Stimulated activated CD4-positive, alpha-beta T cell treated with anti-CD3 and anti-CD28 coated beads, Interleukin-1b, Interleukin-23, amount 100 ng/mL, for 1 hour (primary cell): ENCODE measurements at regions not wholly inside any gene's neighbourhood (a gene's known extent, or its start where the extent isn't known, plus 50 kb on each side); places are given as distances from the start of the nearest gene placed in this dataset.
"Not testable (repeated sequence)": the region's sequence is repeated elsewhere in the genome, so short reads cannot be mapped to it uniquely, and the experiment has no call there.

Source experiments
- DNase-seq, 2 donors: peaks; one replicate each; pipeline ENCODE4 v3.0.0-alpha.2; 2020; ENCODE audit warnings: low read depth in 2 of 2

DNA sequence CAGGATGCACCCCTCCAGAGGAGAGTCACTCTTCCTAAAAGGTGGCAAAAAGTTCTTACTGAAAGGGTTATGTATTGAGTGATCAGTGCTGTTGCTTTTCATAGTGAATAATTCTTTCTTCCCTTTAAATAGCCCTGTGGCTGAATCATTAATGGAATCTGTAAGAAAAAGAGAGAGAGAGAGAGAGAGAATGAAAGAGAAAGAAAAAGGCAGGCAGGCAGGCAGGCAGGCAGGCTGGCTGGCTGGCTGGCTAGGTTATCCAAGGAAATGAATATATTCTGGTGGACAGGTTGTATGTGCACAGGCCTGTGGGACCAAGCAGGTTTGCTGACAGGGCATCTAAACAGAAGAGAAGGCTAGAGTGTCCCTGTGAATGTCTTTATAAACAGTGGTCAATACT lies 100.5 kb downstream of the DLEU7 start:
- DNase-seq = no peak

DNA sequence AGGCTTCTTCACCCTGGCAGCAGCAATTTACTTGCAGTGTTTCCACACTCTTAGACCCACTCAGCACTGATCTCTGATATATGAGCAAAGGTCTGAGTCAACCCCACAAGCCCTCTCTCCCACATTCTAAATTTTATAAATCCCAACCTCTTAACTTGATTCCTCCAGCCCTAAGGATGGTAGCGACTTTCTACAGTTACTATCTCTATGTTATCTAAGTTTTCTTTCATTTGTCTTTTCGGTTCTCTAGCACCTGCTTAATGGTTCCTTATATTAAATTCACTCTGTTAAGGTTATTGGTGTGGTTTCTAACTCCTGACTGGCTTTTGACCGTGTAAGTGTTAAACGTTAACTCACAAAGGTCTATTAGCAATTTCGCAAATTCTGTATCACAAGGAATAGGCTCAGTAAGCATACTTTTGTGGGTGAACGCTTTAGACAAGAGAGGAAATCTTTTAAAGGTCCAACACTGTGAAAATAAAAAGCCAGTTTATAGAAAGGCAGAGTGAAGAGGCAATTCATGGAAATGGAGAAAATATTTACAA lies 99.3 kb downstream of the DLEU7 start:
- no peak for DNase-seq

DNA sequence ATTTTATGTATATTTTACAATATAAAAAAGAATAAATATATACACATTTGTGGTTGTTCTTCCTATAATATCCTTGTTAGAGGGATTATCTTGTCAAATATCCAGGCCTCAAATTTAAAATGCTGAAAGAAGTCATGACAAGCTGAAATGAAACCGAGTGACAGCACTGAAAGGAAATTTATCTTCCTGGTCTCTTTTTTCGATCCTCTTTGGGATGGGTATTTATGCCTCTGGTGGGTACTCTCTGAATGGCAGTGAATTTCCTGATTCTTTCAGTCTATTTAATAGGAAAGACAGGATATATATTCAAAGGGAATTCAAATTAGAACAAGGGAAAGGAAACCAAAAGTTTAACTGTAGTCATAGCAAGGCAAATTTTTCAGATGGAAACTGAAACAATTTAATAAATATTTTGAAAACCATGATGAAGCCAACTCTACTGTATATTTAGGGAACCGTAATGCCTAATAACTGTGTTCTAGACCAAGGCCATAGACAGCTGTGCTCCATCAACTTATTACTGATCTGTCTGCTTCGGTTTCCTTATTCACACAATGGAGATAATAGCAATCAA lies 97.9 kb downstream of the DLEU7 start:
- no peak for DNase-seq

DNA sequence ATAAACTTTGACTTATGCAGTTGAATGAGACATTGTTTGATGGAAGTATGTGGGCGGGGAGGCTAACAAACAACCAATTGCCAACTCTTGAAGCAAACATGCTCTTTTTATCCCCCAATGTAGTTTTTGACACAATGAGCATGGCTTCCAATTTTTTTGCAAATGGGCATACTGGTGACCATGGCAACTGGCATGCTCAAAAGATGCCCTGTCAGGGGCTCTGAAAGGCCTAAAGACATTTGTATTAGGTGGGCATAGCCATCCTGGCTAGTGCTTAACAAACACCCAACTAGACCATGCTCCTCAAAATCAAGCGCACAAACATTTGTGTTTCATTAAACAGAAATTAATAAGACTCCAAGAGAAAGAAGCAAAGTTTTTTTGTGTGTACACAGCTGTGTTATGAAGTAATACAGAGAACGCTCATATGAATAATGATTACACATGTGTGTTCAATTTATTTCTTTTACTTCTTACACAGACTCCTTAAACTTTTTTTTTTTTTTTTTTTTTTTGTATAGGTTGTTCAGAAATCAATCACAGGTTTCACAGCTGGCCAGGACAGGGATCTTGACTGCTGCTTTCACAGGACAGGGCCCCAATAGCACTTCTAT lies 95.6 kb downstream of the DLEU7 start:
- DNase-seq = no peak

DNA sequence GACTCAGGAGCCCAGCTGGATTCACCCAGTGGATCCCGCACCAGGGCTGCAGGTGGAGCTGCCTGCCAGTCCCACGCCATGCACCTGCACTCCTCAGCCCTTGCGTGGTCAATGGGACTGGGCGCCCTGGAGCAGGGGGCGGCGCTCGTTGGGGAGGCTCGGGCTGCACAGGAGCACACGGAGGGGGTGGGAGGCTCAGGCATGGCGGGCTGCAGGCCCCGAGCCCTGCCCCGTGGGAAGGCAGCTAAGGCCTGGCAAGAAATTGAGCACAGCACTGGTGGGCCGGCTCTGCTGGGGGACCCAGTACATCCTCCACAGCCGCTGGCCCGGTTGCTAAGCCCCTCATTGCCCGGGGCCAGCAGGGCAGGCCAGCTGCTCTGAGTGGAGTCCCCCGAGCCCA lies 90.3 kb downstream of the DLEU7 start:
- DNase-seq = not testable (repeated sequence)

DNA sequence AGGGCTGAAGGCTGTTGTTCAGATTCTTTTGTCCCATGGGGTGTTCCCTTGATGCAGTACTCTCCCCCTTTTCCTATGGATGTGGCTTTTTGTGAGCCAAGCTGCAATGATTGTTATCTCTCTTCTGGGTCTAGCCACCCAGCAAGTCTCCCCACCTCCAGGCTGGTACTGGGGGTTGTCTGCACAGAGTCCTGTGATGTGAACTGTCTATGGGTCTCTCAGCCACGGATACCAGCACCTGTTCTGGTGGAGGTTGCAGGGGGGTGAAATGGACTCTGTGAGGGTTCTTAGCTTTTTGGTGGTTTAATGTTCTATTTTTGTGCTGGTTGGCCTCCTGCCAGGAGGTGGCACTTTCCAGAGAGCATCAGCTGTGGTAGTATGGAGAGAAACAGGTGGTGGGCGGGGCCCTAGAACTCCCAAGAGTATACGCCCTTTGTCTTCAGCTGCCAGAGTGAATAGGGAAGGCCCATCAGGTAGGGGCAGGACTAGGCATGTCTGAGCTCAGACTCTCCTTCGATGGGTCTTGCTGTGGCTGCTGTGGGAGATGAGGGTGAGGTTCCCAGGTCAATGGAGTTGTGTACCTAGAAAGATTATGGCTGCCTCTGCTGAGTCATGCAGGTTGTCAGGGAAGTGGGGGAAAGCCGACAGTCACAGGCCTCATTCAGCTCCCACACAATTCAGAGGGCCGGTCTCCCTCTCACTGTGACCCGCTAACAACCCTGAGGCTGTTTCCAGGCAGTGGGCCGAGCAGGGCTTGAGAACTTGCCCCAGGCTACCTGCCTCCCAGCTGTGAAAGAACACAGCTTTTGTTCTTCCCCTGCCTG lies 87.4 kb downstream of the DLEU7 start:
- not testable (repeated sequence) for DNase-seq

DNA sequence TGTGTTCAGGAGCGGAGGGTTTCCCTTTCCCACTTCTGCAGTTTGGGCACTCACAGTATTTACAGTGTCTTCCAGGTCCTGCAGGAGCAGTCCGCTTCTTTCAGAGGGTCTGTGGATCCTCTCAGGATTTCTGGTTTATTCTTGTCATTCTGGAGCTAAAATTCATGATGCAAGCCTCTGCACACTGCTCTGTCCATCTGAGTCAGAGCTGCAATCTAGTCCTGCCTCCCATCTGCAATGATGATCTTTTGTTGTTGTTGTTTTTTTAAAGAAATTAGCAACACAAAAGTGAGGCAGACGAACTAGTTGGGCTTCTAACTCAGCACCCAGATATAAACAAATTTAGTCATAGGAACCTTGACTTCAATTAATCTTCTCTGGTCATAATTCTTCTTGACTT lies 86.5 kb downstream of the DLEU7 start:
- DNase-seq = no peak

DNA sequence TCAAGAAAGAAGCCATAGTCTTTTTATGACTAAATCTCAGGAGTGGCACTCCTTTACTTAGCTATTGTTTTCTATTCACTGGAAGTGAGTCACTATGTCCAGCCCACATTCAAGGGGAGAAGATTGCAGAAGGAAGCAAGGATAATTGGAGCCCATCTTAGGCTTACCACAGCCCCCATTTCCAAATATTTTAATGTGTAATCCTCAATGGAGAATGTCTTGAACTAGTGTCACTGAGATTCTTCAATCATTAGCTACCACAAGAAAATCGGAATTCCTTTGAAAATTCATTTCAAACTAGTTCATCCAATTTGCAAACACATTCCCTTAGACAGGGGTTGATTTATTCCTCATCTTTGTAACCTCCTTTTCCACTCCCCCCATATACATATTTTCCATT lies 84.7 kb downstream of the DLEU7 start:
- no peak for DNase-seq

DNA sequence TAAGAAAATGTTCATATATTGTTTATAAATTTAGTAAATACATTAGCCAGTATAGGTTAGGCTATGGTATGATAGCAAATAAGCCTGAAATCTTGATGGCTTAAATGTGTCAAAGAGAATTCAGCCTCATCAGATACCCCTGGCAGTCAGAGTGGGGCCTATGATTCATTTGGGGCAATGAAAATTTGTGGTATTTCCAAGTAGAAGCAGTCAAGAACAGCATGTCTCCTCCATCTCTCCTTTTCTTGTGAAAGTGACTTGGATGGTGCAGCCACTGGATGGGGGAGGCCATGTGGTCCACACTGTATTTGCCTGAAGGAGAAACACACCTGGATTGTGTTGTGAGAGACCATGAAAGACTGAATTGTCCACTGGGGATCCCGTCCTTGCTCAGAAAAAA lies 82.7 kb downstream of the DLEU7 start:
- no peak for DNase-seq

DNA sequence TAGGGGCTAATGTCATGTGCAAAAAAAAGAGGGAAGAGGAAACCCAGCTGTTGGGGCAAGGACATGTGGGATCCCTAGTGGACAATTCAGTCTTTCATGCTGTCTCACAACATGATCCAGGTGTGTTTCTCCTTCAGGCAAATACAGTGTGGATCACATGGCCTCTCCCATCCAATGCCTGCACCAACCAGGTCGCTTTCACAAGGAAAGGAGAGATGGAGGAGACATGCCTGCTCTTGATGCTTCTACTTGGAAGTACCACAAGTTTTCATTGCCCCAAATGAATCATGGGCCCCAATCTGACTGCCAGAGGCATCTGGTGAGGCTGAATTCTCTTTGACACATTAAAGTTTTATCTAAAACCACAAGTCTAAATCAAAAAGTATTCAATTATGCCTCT lies 82.1 kb downstream of the DLEU7 start:
- DNase-seq = no peak

DNA sequence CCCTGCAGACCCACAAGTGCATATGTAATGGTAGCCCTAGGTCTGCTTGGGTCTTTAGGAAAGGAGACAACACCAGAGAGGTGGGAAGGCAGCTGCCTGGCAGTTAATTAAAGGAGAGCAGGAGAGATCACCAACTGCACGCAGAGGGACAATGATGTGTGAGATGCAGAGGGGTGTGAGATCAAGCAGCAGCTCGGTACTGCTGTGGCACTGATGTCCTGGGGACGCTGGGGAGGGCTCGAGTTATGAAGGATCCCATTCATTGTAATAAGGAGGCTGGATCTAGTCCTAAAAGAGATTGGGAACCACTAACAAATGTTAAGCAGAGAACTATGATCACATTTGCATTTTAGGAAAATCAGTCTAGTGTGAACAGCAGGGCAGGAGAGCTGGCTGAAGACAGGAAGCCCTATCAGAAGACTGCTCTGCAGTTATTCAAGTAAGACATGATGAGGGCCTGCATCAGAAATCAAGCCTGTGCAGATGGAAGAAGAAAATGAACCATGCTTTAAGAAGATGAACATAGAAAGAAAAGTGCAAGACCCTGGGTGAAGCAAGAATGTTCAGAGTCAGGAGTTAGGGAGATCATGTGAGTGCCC lies 80.4 kb downstream of the DLEU7 start:
- no peak for DNase-seq

DNA sequence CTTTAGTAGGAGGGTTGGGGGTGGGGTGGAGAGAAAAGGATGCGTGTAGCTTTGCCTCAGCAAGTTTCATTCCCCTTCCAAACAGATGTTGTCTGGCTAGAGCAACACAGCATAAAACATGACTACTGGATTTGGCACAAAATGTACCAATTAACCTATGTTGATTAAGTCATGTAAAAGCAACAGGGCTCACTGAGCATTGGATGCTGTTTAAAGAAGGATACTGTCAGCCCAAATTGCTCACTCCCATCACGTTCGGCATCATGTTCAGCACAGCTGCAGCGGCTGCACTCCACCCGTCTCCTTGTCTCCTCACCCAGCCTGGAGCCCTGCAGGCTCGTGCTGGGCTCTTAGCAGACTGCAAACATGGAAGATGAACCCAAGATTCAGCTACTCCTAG lies 77.5 kb downstream of the DLEU7 start:
- no peak for DNase-seq

DNA sequence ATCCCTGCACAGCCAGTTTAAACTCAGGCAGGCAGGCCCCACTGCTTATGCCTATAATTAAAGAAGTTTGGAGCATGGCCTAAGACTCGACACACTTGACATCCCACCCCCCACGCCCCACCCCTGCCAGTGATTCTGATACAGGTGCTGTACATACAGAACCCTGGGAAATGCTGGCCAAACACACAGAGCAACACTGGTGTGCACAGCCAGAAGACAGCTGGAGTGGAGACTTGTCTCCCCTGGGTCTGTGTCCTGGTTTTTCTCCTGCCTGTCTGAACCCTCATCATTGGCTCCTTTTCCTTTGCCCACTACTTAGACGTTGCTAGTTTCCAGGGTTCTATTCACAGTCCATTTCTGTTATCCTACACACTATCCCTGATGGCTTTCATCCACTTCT lies 76.8 kb downstream of the DLEU7 start:
- no peak for DNase-seq

DNA sequence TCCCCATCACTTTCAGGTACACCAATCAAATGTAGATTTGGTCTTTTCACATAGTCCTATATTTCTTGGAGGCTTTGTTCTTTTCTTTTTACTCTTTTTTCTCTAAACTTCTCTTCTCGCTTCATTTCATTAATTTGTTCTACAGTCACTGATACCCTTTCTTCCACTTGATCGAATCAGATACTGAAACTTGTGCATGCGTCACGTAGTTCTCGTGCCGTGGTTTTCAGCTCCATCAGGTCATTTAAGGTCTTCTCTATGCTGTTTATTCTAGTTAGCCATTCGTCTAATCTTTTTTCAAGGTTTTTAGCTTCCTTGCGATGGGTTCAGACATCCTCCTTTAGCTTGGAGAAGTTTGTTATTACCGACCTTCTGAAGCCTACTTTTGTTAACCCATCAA lies 70.6 kb downstream of the DLEU7 start:
- not testable (repeated sequence) for DNase-seq
